ENCODE measurements at regions not wholly inside any gene's neighbourhood (a gene's known extent, or its start where the extent isn't known, plus 50 kb on each side); places are given as distances from the start of the nearest gene placed in this dataset.

- DNase-seq (ENCODE audit: low read depth in 2 of 3, low spot score in 2 of 3): no peak
Observed at GRCh38 chr10:35916791-35917190, 274.7 kb upstream of the FZD8 start.

- DNase-seq (ENCODE audit: low read depth in 2 of 3, low spot score in 2 of 3): no peak
Observed at GRCh38 chr10:35913628-35914027, 271.5 kb upstream of the FZD8 start.

- DNase-seq (ENCODE audit: low read depth in 2 of 3, low spot score in 2 of 3): no peak
Observed at GRCh38 chr10:35912615-35913569, 270.8 kb upstream of the FZD8 start.

- DNase-seq (ENCODE audit: low read depth in 2 of 3, low spot score in 2 of 3): no peak
Observed at GRCh38 chr10:35911954-35912353, 269.9 kb upstream of the FZD8 start.

GRCh38 chr10:35911233-35911632 lies 269.1 kb upstream of the FZD8 start:
- no peak for DNase-seq (ENCODE audit: low read depth in 2 of 3, low spot score in 2 of 3)

- no peak for DNase-seq (ENCODE audit: low read depth in 2 of 3, low spot score in 2 of 3)
Observed at GRCh38 chr10:35910234-35910633, 268.1 kb upstream of the FZD8 start.

GRCh38 chr10:35909121-35909720 lies 267.1 kb upstream of the FZD8 start:
- DNase-seq (ENCODE audit: low read depth in 2 of 3, low spot score in 2 of 3): no peak

- no peak for DNase-seq (ENCODE audit: low read depth in 2 of 3, low spot score in 2 of 3)
Observed at GRCh38 chr10:35908451-35908850, 266.4 kb upstream of the FZD8 start.

- DNase-seq (ENCODE audit: low read depth in 2 of 3, low spot score in 2 of 3): no peak
Observed at GRCh38 chr10:35907548-35907947, 265.5 kb upstream of the FZD8 start.

- DNase-seq (ENCODE audit: low read depth in 2 of 3, low spot score in 2 of 3): no peak
Observed at GRCh38 chr10:35906155-35906554, 264.1 kb upstream of the FZD8 start.

- DNase-seq (ENCODE audit: low read depth in 2 of 3, low spot score in 2 of 3): no peak
Observed at GRCh38 chr10:35903021-35903420, 260.9 kb upstream of the FZD8 start.

GRCh38 chr10:35898716-35899440 lies 256.8 kb upstream of the FZD8 start:
- no peak for DNase-seq (ENCODE audit: low read depth in 2 of 3, low spot score in 2 of 3)

GRCh38 chr10:35896001-35896400 lies 253.9 kb upstream of the FZD8 start:
- no peak for DNase-seq (ENCODE audit: low read depth in 2 of 3, low spot score in 2 of 3)

GRCh38 chr10:35895331-35895730 lies 253.2 kb upstream of the FZD8 start:
- DNase-seq (ENCODE audit: low read depth in 2 of 3, low spot score in 2 of 3): no peak

GRCh38 chr10:35892526-35892925 lies 250.4 kb upstream of the FZD8 start:
- DNase-seq (ENCODE audit: low read depth in 2 of 3, low spot score in 2 of 3): no peak

GRCh38 chr10:35890676-35891495 lies 248.8 kb upstream of the FZD8 start:
- no peak for DNase-seq (ENCODE audit: low read depth in 2 of 3, low spot score in 2 of 3)

- DNase-seq (ENCODE audit: low read depth in 2 of 3, low spot score in 2 of 3): no peak
Observed at GRCh38 chr10:35889971-35890675, 248.0 kb upstream of the FZD8 start.

GRCh38 chr10:35889226-35889625 lies 247.1 kb upstream of the FZD8 start:
- no peak for DNase-seq (ENCODE audit: low read depth in 2 of 3, low spot score in 2 of 3)

GRCh38 chr10:35888400-35888799 lies 246.3 kb upstream of the FZD8 start:
- DNase-seq (ENCODE audit: low read depth in 2 of 3, low spot score in 2 of 3): no peak

- no peak for DNase-seq (ENCODE audit: low read depth in 2 of 3, low spot score in 2 of 3)
Observed at GRCh38 chr10:35887685-35888084, 245.6 kb upstream of the FZD8 start.

All from activated CD8-positive, alpha-beta memory T cell treated with anti-CD3 and anti-CD28 coated beads for 48 hours (primary cell).